Cardiac septum (tissue), 1 donor: ENCODE measurements at regions not wholly inside any gene's neighbourhood (a gene's known extent, or its start where the extent isn't known, plus 50 kb on each side); places are given as distances from the start of the nearest gene placed in this dataset.
"Not testable (repeated sequence)": the region's sequence is repeated elsewhere in the genome, so short reads cannot be mapped to it uniquely, and the experiment has no call there.

Experiments
- DNase-seq: peaks from one replicate; pipeline ENCODE4 v3.0.0-alpha.2; 2020; ENCODE audit warnings: low spot score
- intact Hi-C: fragments of 100-400 bp; cut with DNase I; formaldehyde crosslinking; loops from one replicate; pipeline ENCODE4 v1.14.0; 2022
- donor health status: DM: no; HTN: no; CAD: no.

DNA sequence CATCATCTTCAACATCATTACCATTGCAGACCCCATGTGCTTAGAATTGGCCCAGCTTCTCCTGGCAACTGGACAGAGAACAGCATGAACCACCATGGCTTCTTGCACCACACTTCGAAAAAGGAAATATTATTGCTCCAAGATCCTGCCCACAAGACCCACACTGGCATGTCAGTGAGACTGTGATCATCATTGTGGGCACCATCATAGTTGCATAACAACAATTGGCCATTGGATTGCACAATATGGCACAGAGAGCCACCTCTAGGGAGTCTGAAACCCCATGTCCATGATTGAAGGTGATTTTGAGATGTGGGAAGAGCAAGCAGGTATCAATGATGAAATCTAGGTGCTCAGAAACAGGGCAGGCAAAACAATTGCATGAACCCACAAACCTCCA is 918.9 kb downstream of the GRID1 start:
- intact Hi-C loops = no loop called here
- DNase-seq = no peak

DNA sequence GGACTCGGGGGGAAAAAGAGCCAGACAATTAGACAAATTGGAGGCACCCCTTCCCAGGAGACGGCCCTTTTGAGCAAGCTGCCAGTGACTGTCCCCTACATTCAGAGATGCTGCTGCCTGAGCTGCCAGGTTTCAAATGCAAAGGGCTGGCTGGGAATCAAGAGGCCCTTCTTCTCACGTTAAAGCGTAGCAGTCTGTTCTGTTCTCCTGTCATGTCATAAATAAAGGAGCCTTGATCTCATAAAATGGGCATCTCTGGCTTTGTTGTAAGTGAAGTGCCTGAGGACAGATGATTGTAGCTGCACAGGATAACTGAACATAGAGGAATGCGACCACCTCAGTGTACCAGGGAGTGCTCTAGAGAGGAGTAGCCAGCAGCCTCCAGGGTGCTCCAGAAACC is 917.9 kb downstream of the GRID1 start:
- no peak for DNase-seq
- intact Hi-C loops = no loop called here

DNA sequence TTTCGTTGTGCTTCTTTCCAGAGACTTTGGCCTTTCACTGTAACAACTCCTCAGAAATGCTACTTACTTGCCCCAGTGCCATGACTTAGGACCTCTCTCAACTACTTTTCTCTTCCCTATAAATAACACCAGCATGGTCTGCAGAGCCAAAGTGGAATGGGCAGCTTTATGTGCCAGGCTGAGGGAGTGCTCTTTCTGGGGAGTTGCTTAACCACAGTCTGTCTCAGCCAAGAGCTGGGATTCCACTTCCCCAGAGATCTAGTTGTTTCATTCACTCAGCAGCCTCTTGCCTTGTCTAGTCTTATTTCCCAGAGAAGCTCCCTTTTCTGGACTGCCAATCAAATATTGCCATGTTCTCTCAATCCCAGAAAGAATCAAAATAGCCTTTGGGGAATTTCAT is 912.2 kb downstream of the GRID1 start:
- DNase-seq = no peak
- intact Hi-C loops = no loop called here

DNA sequence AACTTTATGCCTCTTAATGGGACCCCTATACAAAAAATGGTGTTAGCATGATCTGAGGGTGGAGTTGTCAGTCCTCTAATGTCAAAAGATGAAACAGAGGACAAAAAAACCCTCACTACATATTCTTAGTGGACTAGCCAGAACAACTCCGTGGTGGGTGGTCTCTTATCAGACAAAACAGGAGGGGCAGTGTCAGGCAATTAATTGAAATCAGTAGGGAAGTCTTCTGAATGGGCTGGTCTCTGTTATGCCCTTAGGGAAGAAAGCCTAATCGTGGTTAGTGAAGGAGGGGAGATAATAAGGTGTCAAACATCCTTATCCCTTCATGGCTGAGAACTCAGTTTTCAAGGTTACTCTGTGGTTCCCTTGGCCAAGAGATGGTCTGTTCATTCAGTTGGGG is 909.4 kb downstream of the GRID1 start:
- intact Hi-C loops = no loop called here
- no peak for DNase-seq

DNA sequence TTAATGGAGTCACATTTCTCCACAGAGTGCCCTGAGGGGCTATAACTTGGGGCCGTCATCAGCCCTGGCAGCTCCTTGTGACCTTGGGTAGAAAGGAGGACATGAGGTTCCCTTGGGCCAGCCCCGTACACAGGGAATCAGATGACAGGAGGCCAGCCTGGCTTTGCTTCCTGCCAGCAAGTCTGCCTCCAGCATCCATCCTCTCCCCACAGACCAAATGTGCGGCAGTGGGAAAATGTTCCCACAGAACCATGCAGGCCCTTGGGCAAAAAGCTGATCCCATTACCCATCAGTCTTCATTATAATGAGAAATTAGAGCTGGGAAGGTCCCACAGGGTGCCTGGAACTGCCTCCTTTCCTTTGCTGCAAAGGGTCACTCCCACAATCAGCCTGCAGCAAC is 908.3 kb downstream of the GRID1 start:
- DNase-seq = no peak
- intact Hi-C loops = no loop called here

DNA sequence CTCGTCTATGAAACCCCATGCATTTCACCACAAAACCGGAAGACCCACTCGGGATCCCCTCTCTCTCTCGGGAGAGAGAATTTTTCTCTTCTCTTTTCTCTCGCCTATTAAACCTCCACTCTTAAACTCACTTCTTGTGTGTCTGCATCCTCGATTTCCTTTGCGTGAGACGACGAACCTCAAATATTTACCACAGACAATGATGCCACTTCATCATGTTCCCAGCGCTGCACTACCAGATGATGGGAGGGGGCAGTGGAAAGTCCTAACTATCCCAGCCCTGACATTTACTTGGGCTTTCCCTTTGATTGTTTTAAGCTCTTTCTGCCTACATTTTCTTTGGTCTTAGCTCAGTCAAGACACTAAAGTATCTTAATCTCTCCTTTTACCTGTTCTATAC is 906.7 kb downstream of the GRID1 start:
- intact Hi-C loops = no loop called here
- no peak for DNase-seq

DNA sequence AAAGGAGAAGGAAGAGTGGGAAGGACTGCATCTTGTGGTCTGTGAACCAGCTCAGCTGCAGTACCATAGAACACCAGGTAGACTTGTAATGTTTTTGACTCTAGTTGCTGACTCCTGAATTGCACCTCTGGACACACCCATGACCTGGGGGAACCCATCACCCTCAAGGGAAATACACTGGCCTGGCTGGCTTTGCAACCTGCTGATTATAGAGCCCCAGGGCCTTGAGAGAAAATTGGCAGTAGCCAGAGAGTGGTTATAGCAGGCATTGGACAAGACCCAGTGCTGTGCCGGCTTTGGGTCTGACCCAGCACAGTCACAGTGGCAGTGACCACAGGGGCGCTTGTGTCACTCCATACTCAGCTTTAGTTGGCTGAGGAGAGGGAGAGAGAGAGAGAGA is 902.3 kb downstream of the GRID1 start:
- no peak for DNase-seq
- intact Hi-C loops = no loop called here

DNA sequence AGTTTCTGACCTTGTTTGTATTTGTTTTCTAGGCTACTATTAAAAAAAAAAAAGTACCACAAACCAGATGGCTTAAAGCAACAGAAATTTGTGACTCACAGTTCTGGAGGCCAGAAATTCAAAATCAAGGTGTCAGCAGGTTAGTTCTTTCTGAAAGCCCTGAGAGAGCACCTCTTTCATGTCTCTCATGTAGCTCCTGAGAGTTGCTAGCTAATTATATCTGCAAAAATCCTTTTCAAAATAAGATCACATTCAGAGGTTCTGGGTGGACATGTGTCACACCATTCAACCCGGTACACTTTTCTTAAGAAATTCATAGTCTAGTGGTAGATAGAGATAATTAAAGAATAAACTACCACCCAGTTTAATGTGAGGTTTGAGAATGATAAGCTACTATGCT is 888.6 kb downstream of the GRID1 start:
- intact Hi-C loops = no loop called here
- no peak for DNase-seq

DNA sequence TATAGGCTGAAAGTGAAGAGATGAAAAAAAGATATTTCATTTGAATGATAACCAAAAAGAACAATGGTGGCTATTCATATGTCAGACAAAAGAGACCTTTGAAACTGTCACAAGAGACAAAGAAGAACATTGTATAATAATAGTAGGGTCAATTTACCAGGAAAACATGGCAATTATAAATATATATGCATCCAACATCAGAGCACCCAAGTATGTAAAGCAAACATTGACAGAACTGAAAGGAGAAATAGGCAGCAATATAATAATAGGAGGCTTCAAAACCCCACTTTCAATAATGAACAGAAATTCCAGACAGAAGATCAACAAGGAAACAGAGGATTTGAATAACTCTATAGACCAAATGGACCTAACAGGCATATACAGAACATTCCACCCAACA is 876.2 kb downstream of the GRID1 start:
- DNase-seq = no peak
- intact Hi-C loops = no loop called here

DNA sequence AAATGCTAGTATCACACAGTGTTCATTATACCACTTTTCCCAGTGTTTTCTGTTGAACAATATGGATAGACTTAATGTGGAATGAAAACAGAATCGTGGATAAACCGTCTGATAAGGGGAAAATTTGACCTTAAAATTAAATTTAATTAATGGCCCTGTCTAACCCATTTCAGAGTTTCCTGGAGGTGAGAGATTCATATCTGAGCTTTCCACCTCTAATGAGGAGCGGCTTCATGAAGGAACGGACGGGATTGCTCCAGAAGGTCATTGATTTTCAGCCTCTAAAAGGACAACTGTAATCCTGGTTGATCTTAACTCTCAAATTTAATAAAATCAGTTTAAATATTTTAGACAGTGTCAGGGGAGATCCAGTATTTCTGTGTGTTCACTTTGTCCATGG is 874.9 kb downstream of the GRID1 start:
- intact Hi-C loops = no loop called here

DNA sequence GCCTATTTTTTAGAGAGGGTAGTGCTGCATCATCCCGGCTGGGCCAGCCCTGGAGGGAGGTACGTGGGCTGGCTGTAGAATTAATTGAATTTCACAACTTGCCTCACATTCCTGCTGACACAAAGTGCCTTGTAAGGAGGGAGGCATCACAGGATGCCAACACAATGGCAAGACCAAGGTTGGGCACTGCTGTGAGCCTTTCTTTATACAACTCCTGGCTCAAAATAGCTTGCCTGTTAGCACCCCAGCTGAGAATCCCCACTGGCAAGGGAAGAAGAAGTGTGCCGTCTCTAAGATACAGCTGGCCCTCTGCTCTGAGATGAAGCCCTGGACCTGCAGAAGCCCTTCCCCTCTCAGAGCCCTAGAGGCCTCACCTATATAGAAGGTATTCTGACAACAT is 873.9 kb downstream of the GRID1 start:
- DNase-seq = no peak
- intact Hi-C loops = no loop called here

More for the DNA sequence above, 874.9 kb downstream of the GRID1 start:
- no peak for DNase-seq

DNA sequence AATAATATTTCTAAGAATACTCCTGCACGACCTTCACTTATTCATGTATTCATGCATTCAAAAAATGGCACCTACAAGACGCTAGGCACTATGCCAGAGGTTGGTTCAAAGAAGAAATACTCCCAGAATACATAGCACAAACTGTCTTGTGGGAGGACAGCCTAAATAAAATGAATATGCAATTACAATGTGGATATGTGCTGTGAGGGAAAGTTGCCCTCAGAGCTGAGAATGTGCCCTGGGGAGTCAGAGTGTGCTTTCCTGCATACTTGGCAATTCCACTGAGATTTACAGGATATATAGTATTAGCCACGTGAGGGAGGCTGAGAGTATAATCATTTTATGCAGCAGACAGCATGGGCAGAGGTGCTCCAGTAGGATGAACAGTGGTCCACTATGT is 872.9 kb downstream of the GRID1 start:
- no peak for DNase-seq
- intact Hi-C loops = no loop called here

DNA sequence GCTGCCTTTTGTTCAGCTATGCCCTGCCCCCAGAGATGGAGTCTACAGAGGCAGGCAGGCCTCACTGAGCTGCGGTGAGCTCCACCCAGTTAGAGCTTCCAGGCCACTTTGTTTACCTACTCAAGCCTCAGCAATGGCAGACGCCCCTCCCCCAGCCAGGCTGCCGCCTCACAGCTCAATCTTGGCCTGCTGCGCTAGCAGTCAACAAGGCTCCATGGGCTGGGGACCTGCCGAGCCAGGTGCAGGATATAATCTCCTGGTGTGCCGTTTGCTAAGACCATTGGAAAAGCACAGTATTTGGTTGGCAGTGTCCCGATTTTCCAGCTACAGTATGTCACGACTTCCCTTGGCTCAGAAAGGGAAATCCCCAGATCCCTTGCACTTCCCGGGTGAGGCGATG is 862.0 kb downstream of the GRID1 start:
- intact Hi-C loops, DNase-seq: not testable (repeated sequence)

DNA sequence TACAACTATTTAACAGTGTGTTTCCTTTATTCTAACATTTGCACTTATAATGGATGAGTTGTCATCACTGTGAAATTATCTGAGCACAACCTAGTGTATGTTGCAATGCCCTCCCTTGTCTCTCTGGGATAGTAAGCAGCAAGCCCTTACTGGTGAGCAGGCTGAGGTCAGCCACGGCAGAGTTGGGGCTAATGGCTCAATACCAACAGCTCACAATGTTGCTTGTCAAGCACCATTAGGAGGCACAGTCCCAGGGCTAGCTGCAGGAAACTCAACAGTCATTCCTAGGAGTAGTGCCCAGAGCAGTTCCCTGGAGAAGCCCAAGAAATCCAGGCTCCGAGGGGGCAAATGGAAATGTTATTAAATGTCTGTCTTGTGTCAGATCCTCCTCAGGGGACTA is 858.4 kb downstream of the GRID1 start:
- intact Hi-C loops = no loop called here
- DNase-seq = no peak

DNA sequence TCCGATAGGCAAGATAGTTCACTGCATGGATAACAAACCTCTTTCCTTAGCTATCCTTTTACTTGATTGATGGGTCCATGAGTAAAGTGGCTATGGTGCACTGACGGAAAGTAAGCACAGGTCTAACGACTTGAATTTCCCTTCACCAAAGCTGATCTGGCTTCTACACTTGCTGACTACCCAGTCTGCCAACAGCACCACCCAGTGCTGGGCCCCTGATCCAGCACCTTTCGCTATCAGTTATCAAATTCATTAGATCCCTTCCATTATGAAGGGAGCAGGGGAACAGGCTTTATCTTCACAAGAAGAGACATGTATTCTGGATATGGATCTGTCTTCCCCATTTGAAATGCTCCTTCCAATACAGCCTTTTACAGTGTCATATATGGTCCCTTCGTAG is 855.9 kb downstream of the GRID1 start:
- no peak for DNase-seq

DNA sequence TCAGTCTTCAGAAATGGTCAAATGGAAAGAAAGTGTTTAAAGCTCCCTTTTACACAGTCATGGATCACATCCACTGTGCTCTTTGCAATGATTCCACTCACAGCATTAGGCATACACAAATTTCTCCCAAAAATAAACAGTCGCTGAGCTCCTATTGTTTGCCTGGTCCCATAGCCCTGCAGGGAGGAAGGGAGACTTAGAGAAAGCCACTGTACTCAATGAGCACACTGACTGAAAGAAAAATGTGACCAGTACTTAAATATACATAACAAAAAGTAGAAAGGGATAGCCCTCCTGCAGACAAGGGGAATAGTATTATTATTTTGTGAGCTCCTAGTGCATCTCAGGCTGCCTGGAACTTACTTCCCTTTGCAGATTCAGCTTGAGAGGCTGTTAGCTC is 853.2 kb downstream of the GRID1 start:
- no peak for DNase-seq
- intact Hi-C loops = loop anchor here (10.0 kb wide), 2 partner anchors 589 to 669 kb away; no protein-coding TSS in a partner anchor

More for the DNA sequence above, 855.9 kb downstream of the GRID1 start:
- intact Hi-C loops = loop anchor here (10.0 kb wide), 2 partner anchors 586 to 666 kb away; no protein-coding TSS in a partner anchor

DNA sequence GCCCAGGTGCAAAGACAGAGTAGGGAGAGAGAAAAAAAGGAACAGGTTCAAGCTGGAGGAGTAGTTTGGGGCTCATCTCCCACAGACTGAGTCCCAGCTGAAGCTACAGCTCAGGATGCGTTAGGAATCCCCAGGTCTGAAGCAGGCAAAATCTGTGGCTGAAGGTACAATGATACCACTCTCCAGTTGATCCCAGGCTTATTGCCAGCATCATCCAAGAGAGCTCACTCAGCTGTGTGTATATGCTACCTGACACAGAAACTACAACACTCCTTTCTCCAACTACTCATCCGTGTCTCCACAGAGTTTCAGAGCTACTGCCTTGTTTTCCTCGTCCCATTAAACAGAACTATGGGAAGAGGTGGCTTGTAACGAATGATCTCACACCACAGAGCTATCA is 851.3 kb downstream of the GRID1 start:
- intact Hi-C loops = loop anchor here (10.0 kb wide), 2 partner anchors 591 to 671 kb away; no protein-coding TSS in a partner anchor
- no peak for DNase-seq

DNA sequence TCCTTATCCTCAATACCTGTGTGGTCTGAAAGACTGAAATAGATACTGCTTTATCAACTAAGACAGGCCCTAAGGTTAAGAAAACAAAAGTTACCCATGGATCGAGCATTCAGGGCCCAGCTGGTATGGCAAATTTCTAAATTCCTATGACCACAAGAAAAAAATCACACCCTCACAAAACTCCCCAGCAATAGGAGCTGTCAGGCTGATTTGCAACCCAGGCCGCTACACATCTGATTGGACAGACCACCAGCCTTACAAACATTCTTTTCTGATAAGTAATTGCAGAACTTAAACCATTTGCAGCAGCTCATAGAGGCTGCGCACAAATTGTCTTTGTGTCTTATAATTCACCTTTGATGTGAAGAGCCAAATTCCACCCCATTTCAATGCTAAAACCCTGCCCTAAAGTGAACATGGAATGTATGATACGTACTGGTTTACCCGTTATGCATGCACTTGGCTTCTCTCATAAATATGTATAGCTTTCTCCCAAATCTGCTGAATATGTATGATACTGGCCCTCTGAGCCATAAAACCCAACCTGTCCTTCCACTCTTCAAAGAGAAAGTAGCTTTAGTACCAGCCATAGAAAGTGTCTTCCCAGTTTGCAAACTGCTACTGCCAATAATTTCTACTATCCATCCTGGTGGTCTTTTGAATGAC is 842.5 kb downstream of the GRID1 start:
- DNase-seq = no peak
- intact Hi-C loops = no loop called here

DNA sequence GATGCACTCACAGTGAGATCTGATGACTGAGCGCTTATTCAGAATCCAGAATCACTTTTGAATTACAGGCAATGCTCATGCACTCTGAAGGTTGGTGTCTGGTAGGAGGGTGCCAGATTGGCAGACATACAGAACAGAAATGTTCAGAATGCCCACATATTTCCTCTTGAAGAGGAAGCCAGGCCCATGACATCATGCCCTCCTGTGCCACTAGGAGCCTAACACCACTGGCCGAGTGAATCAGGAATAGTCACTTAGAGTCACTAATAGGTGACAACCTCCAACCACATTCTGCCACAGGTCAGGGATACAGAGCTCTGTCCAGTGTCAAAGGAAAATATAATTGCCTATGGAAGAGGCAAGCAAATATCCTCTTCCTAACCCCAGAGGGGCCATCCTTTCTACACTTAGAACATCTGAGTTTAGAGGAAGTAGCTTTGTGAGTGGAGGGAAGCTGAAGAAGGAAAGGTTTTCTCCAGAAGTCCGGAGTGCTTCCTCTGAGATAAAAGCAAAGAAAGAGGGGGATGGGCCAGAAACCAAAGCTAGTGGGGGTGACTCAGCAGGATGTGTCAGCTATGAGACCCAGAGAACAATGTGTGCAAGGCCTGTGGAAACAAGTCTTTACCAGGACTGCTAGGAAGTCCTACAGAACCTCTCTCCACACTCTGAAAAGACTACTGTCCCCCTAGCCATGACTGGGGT is 838.8 kb downstream of the GRID1 start:
- intact Hi-C loops = no loop called here
- no peak for DNase-seq

DNA sequence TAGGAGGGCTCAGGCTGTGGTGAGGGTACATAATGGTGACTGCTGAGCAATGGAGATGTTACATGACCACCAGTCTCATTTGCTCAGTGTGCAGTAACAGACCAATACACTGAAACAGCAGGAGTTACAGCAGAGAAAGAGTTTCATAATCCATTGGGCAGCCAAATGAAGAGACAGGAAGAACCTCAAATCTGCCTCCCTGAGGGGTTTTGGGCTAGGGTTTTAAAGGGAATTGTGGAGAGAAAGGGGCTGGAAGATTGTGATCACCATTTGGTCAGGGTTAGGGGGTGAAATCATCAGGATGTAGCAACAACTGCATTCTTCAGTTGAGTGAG is 838.3 kb downstream of the GRID1 start:
- intact Hi-C loops = no loop called here
- no peak for DNase-seq

DNA sequence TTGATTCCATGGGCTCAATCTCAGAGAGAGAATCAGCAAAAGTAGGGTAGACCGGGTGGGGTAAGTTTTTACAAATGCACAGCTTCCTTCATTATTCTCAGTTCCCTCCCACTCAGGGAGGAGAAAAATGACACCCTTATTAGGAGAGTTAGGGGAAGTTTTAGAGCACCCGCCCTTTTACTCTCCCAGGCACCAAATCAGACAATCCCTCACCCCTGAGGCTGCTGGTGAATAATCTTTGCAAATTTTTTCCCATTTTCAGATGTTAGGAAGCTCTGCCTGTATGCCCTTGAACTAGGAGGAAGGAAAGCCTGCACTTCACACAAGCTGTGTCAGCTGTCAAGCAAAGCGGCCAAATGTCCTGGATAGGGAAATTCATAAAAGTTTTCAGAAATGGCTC is 834.9 kb downstream of the GRID1 start:
- DNase-seq = no peak
- intact Hi-C loops = no loop called here

DNA sequence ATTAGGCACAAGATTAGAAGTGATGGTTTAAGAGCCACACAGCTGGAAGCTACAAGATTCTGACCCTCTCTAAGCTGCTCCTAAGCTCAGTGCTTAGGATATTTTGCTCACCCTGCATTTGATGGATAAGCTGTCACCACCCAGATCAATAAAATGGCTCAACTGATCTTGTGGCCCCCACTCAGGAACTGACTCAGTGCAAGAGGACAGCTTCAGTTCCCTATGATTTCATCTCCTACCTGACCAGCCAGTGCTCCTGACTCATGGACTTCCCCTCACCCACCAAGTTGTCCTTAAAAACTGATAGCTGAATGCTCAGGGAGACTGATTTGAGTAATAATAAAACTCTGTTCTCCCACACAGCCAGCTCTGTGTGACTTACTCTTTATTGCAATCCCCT is 833.8 kb downstream of the GRID1 start:
- no peak for DNase-seq
- intact Hi-C loops = no loop called here
